22Rv1 (cell line): ENCODE measurements at regions not wholly inside any gene's neighbourhood (a gene's known extent, or its start where the extent isn't known, plus 50 kb on each side); places are given as distances from the start of the nearest gene placed in this dataset.

Experiments used
- CTCF ChIP-seq: fragments of 450-650 bp; IDR thresholded peaks from 2 replicates; pipeline ENCODE4 v1.5.1; 2017; ENCODE audit warnings: mild to moderate bottlenecking
- ZFX ChIP-seq: fragments of 450-650 bp; IDR thresholded peaks from 2 replicates; pipeline ENCODE4 v1.6.1; 2017; ENCODE audit warnings: antibody characterized with exemption, borderline replicate concordance

- TF ChIP-seq CTCF (no peak), ZFX (no peak)
These were observed 77.7 kb upstream of the KCNJ16 start for GRCh38 chr17:69997332-69997731.
